Stimulated activated CD4-positive, alpha-beta T cell treated with anti-CD3 and anti-CD28 coated beads, Interleukin-4, amount 100 ng/mL, for 4 hours (primary cell): ENCODE measurements at regions not wholly inside any gene's neighbourhood (a gene's known extent, or its start where the extent isn't known, plus 50 kb on each side); places are given as distances from the start of the nearest gene placed in this dataset.
"Not testable (repeated sequence)": the region's sequence is repeated elsewhere in the genome, so short reads cannot be mapped to it uniquely, and the experiment has no call there.

Experiments used
- DNase-seq, 2 experiments: peaks; one replicate each; pipeline ENCODE4 v3.0.0-alpha.2; 2020

- DNase-seq = not testable (repeated sequence)
Measured at GRCh38 chr14:30072454-30072853, 144.8 kb upstream of the PRKD1 start.

GRCh38 chr14:30077946-30078345 lies 150.3 kb upstream of the PRKD1 start:
- DNase-seq = no peak

GRCh38 chr14:30078811-30079402 lies 151.3 kb upstream of the PRKD1 start:
- no peak for DNase-seq

GRCh38 chr14:30082486-30082885 lies 154.8 kb upstream of the PRKD1 start:
- no peak for DNase-seq

- no peak for DNase-seq
Measured at GRCh38 chr14:30084811-30085210, 157.2 kb upstream of the PRKD1 start.

- no peak for DNase-seq
Measured at GRCh38 chr14:30085943-30086342, 158.3 kb upstream of the PRKD1 start.

- no peak for DNase-seq
Measured at GRCh38 chr14:30088620-30089019, 161.0 kb upstream of the PRKD1 start.

- DNase-seq = no peak
Measured at GRCh38 chr14:30108975-30109700, 181.5 kb upstream of the PRKD1 start.

- no peak for DNase-seq
Measured at GRCh38 chr14:30114051-30114450, 186.4 kb upstream of the PRKD1 start.

GRCh38 chr14:30115756-30116155 lies 188.1 kb upstream of the PRKD1 start:
- DNase-seq = no peak

GRCh38 chr14:30118992-30119640 lies 191.5 kb upstream of the PRKD1 start:
- DNase-seq = no peak

GRCh38 chr14:30125322-30125979 lies 197.8 kb upstream of the PRKD1 start:
- no peak for DNase-seq

GRCh38 chr14:30129807-30130206 lies 202.2 kb upstream of the PRKD1 start:
- no peak for DNase-seq

- no peak for DNase-seq
Measured at GRCh38 chr14:30131581-30132097, 204.0 kb upstream of the PRKD1 start.

GRCh38 chr14:30132196-30132595 lies 204.5 kb upstream of the PRKD1 start:
- DNase-seq = no peak

- no peak for DNase-seq
Measured at GRCh38 chr14:30134936-30135335, 207.3 kb upstream of the PRKD1 start.

GRCh38 chr14:30138567-30138966 lies 210.9 kb upstream of the PRKD1 start:
- no peak for DNase-seq

- DNase-seq = no peak
Measured at GRCh38 chr14:30142216-30142615, 214.6 kb upstream of the PRKD1 start.

- no peak for DNase-seq
Measured at GRCh38 chr14:30143627-30144026, 216.0 kb upstream of the PRKD1 start.

GRCh38 chr14:30153717-30154116 lies 226.1 kb upstream of the PRKD1 start:
- no peak for DNase-seq

- no peak for DNase-seq
Measured at GRCh38 chr14:30156571-30156970, 228.9 kb upstream of the PRKD1 start.

GRCh38 chr14:30158299-30158698 lies 230.7 kb upstream of the PRKD1 start:
- no peak for DNase-seq

- no peak for DNase-seq
Measured at GRCh38 chr14:30159374-30159773, 231.7 kb upstream of the PRKD1 start.

GRCh38 chr14:30160608-30161007 lies 233.0 kb upstream of the PRKD1 start:
- no peak for DNase-seq
